Calu3 (cell line): ENCODE measurements at regions not wholly inside any gene's neighbourhood (a gene's known extent, or its start where the extent isn't known, plus 50 kb on each side); places are given as distances from the start of the nearest gene placed in this dataset.
"Not testable (repeated sequence)": the region's sequence is repeated elsewhere in the genome, so short reads cannot be mapped to it uniquely, and the experiment has no call there.

Experiments used
- BruUV-seq: library from RNA; stranded (reverse); fragments of 400-500 nt; replicated peaks from 2 replicates; lab custom pipeline; 2021; lab: Mats Ljungman, UMichigan
- CTCF ChIA-PET: fragments of 300-600 bp; sonication (Branson Sonifier 250); formaldehyde crosslinking; loops from one replicate; lab custom pipeline; 2022; ENCODE audit warnings: antibody characterized with exemption; lab: Charles Lee
- DNase-seq: peaks from one replicate; pipeline ENCODE4 v3.0.0; 2022
- H3K27ac Mint-ChIP-seq: one replicate; pipeline ENCODE4 v1.8.0; 2022; ENCODE audit warnings: mixed read lengths; ENCODE audit not compliant: unreplicated experiment
- H3K27me3 Mint-ChIP-seq: one replicate; pipeline ENCODE4 v1.8.0; 2022; ENCODE audit warnings: mixed read lengths; ENCODE audit not compliant: unreplicated experiment
- H3K36me3 Mint-ChIP-seq: one replicate; pipeline ENCODE4 v1.8.0; 2022; ENCODE audit warnings: mild to moderate bottlenecking, moderate library complexity, mixed read lengths; ENCODE audit not compliant: insufficient read depth, unreplicated experiment
- H3K4me1 Mint-ChIP-seq: one replicate; pipeline ENCODE4 v1.8.0; 2022; ENCODE audit warnings: mild to moderate bottlenecking, low read depth, mixed read lengths; ENCODE audit not compliant: unreplicated experiment
- H3K4me3 Mint-ChIP-seq: one replicate; pipeline ENCODE4 v1.8.0; 2022; ENCODE audit warnings: mild to moderate bottlenecking, low read depth, moderate library complexity, mixed read lengths; ENCODE audit not compliant: unreplicated experiment
- H3K9me3 Mint-ChIP-seq: one replicate; pipeline ENCODE4 v1.8.0; 2022; ENCODE audit warnings: low read depth, mixed read lengths; ENCODE audit not compliant: unreplicated experiment
- CTCF ChIP-seq: fragments of 200-600 bp; IDR thresholded peaks from one replicate; pipeline ENCODE4 v1.8.0; 2022; ENCODE audit warnings: antibody characterized with exemption; ENCODE audit not compliant: unreplicated experiment
- intact Hi-C: fragments of 100-400 bp; cut with micrococcal nuclease; formaldehyde crosslinking; loops from one replicate; pipeline ENCODE4 v1.10.0; 2022; ENCODE audit not compliant: unreplicated experiment

GRCh38 chr4:111957997-111958396, 187.3 kb upstream of the FAM241A start:
- CTCF ChIA-PET = interaction anchor here (0.7 kb wide), 1 partner anchor 118 kb away, joined by 3 read pairs; no protein-coding TSS in a partner anchor
- DNase-seq = peak; percentile 4
- no peaks in the 10 kb centered on the region for H3K27me3 Mint-ChIP-seq
- H3K27ac Mint-ChIP-seq = no peak overlapping the region
- H3K9me3 Mint-ChIP-seq = no peaks in the 10 kb centered on the region
- no TSS peak for BruUV-seq
- H3K4me1 Mint-ChIP-seq = no peaks in the 10 kb centered on the region
- intact Hi-C loops = no loop called here
- no peaks in the 10 kb centered on the region for H3K36me3 Mint-ChIP-seq
- H3K4me3 Mint-ChIP-seq = no peak overlapping the region
- TF ChIP-seq CTCF = no peak

GRCh38 chr4:111959222-111959621, 186.0 kb upstream of the FAM241A start:
- no peak overlapping the region for H3K27ac Mint-ChIP-seq
- BruUV-seq = no TSS peak
- H3K36me3 Mint-ChIP-seq = no peaks in the 10 kb centered on the region
- H3K4me1 Mint-ChIP-seq = no peaks in the 10 kb centered on the region
- H3K4me3 Mint-ChIP-seq = no peak overlapping the region
- CTCF ChIA-PET = interaction anchor here (0.7 to 1.8 kb wide), 2 partner anchors 15 kb away, joined by 3 to 7 read pairs; no protein-coding TSS in a partner anchor
- intact Hi-C loops = no loop called here
- TF ChIP-seq CTCF = no peak
- H3K9me3 Mint-ChIP-seq = no peaks in the 10 kb centered on the region
- peak; percentile 35 for DNase-seq
- H3K27me3 Mint-ChIP-seq = no peaks in the 10 kb centered on the region

GRCh38 chr4:111960241-111960667, 185.0 kb upstream of the FAM241A start:
- Mint-ChIP-seq H3K36me3 (no peaks in the 10 kb centered on the region), H3K4me1 (no peaks in the 10 kb centered on the region), H3K4me3 (no peak overlapping the region), H3K9me3 (no peaks in the 10 kb centered on the region), H3K27ac (no peak overlapping the region), H3K27me3 (no peaks in the 10 kb centered on the region)
- TF ChIP-seq CTCF = no peak
- no TSS peak for BruUV-seq
- CTCF ChIA-PET = interaction anchor here (1.8 kb wide), 1 partner anchor 16 kb away, joined by 7 read pairs; no protein-coding TSS in a partner anchor
- peak; percentile 4 for DNase-seq
- intact Hi-C loops = no loop called here

- H3K9me3 Mint-ChIP-seq, intact Hi-C loops, CTCF ChIA-PET, H3K27ac Mint-ChIP-seq, H3K27me3 Mint-ChIP-seq, H3K36me3 Mint-ChIP-seq, H3K4me1 Mint-ChIP-seq, BruUV-seq, DNase-seq, H3K4me3 Mint-ChIP-seq: not testable (repeated sequence)
Measured at GRCh38 chr4:111961026-111961425, 184.2 kb upstream of the FAM241A start.

GRCh38 chr4:111961809-111962208, 183.4 kb upstream of the FAM241A start:
- CTCF ChIA-PET = no interaction called here

More at GRCh38 chr4:111961809-111962208, 183.4 kb upstream of the FAM241A start:
- Mint-ChIP-seq H3K9me3 (no peaks in the 10 kb centered on the region), H3K36me3 (no peaks in the 10 kb centered on the region), H3K4me1 (no peaks in the 10 kb centered on the region), H3K4me3 (no peak overlapping the region), H3K27me3 (no peaks in the 10 kb centered on the region), H3K27ac (no peak overlapping the region)
- BruUV-seq = no TSS peak
- no peak for DNase-seq
- intact Hi-C loops = no loop called here
- no peak for TF ChIP-seq CTCF
